HG02759 (cell line): ENCODE measurements at regions not wholly inside any gene's neighbourhood (a gene's known extent, or its start where the extent isn't known, plus 50 kb on each side); places are given as distances from the start of the nearest gene placed in this dataset.
"Not testable (repeated sequence)": the region's sequence is repeated elsewhere in the genome, so short reads cannot be mapped to it uniquely, and the experiment has no call there.

Source experiments
- ATAC-seq: cut with Tn5 transposase; IDR thresholded peaks from one replicate; pipeline ENCODE4 v1.9.1; 2021; ENCODE audit warnings: mild to moderate bottlenecking, moderate library complexity; ENCODE audit not compliant: unreplicated experiment

- no peak for ATAC-seq
Measured at GRCh38 chr13:111575276-111575675, 254.8 kb downstream of the TEX29 start.

DNA sequence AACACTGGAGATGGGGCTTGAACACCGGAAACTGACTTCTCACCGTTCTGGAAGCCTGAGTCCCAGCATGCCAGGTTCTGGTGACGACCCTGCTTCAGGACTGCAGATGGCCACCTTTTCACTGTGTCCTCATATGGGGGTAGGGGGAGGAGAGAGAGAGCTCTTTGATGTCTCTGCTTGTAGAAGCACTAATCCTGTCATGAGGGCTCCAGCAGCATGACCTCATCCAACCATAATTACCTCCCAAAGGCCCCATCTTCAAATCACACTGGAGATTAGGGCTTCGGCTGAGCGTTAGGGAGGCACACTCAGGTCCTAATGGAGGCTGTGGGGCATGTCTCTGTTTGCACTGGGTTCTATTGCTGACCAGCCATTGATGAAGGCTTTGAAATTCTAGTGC, 255.3 kb downstream of the TEX29 start:
- no peak for ATAC-seq

DNA sequence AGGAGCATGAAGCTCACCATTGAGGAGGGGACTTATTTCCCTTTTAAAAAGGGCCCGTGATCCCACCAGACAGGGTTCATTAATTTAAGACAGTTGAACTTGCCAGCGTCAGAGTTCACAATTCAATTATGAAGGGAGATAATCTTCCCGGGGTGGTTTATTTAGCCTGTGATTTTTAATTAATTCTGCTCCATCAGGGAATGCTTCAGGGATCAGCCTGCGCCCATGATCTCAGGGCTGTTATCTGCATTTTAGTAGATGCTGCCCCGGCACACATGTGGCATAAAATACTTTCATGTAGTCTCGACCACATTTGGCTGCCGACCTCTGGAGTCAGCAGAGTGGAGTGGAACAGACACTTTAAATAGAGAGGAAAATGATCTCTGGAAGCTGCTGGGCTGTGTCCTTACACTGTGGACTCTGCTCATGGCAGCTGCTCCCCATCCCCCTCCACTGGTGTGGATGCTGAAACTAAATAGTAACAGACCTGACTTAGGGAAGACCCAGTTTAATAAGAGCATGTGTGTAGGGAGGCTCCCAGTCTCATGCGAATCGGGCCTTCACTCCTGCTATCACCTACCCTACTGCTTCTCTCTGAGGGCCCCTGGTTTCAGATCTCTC, 256.9 kb downstream of the TEX29 start:
- no peak for ATAC-seq

DNA sequence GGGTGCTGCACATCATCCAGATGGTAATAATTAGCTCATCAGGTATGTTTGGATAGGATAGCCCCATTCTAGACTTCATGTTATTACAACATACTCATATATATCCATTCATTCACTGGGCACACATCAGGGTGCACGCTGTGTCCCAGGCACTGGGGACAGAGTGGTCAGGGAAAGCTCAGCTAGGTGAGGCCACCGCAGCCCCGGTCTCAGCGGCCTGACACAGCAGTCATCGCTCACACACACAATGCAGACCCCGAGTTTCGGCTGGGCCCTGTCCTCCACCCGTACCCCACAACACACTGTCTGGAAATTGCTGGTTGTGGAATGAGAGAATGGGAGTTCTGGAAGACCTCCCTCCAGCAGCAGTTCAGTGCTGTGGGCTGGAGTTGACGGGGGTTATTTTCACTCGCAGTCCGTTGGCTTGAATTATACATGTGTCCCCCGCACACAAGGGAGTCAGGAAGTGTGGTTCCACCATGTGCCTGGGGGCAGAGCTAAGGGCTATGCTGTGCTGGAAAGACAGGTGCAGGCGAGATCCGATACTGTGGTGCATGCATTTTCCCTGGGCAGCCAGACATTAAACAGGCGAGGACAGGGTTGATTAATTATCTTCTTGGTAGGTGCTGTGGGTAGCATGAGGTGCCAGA, 257.6 kb downstream of the TEX29 start:
- ATAC-seq, result no peak

GRCh38 chr13:111584101-111584672, 263.7 kb downstream of the TEX29 start:
- ATAC-seq, result no peak

DNA sequence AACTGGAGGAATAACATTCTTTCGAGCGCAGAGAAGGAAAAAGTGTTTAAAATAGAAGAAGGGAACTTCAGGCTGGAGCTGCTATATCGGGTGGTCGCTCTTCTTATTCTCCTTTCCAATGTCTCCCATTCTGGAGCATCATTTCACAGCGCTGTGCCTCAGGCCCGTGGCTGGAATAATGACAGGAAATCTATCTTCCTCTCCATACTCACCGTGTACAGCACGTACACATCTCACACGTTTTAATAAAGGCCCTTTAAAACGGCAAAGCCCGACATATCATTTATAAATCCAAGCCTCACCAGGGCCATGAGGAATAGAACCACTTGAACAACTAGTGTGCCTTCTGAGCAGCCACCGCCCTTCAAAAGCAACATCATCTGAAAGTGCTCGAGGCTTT, 264.4 kb downstream of the TEX29 start:
- ATAC-seq, result no peak

DNA sequence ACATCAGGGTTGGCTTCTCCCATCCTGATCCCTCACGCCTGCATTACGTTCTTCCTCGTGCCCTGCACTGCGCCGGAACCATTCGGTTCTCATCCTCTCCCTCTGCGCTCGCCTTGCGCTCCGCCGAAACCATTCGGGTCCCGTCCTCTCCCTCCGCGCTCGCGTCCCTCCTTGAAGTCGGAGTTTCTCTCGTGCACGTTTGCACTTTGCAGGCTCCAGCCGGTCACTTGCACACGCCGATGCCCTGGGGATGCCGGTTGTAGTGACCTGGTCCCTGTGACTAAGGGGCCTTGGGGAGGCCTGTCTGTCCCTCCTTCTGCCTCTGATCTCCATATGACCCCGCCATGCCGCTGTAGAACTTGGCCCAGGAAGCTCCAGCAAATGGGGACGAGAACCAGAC, 265.8 kb downstream of the TEX29 start:
- ATAC-seq, result no peak

- ATAC-seq, result no peak
Measured at GRCh38 chr13:111587249-111587648, 266.8 kb downstream of the TEX29 start.

- no peak for ATAC-seq
Measured at GRCh38 chr13:111589321-111589720, 268.9 kb downstream of the TEX29 start.

GRCh38 chr13:111589992-111590391, 269.6 kb downstream of the TEX29 start:
- ATAC-seq, result no peak

DNA sequence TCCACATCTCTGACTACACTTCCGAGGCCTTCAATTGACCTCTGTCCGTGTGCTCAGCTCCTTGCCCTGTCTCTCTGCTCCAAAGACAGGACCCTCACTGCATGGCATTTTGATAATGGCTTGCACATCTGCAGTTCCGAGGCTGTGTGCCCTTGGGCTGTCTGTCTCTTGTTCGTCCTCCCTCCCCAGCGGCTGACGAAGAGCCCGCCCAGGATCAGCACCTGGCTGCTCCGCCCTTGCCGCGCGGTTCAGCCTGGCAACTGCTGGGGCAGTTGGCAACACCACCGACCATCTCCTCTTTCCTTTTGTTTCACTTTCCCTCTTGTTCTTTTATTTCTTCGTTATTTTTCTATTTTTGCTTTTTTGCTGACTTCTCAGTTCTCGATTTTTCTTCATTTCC, 270.4 kb downstream of the TEX29 start:
- no peak for ATAC-seq

DNA sequence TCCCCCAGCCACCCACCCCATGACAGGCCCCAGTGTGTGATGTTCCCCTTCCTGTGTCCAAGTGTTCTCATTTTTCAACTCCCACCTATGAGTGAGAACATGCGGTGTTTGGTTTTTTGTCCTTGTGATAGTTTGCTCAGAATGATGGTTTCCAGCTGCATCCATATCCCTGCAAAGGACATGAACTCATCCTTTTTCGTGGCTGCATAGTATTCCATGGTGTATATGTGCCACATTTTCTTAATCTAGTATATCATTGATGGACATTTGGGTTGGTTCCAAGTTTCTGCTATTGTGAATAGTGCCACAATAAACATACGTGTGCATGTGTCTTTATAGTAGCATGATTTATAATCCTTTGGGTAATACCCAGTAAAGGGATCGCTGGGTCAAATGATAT, 273.0 kb downstream of the TEX29 start:
- not testable (repeated sequence) for ATAC-seq

DNA sequence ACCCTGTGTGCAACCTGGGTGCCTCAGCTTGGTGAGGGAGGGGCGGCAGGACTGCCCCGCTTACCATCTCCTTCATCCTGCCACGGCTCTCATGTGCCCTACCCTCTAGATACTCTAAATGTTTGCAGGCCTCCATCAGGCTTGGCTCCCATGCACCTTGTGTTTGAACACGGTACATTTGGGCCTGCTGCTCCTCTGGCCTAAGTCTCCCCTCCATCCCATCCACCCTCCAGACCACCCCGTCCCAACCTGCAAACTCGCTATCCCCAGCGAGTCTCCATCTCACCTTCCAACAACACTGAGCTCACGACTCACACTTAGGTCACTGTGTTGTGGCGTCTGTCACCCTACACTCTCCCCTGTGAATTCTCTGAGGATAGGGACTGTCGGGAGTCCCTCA, 274.2 kb downstream of the TEX29 start:
- no peak for ATAC-seq

DNA sequence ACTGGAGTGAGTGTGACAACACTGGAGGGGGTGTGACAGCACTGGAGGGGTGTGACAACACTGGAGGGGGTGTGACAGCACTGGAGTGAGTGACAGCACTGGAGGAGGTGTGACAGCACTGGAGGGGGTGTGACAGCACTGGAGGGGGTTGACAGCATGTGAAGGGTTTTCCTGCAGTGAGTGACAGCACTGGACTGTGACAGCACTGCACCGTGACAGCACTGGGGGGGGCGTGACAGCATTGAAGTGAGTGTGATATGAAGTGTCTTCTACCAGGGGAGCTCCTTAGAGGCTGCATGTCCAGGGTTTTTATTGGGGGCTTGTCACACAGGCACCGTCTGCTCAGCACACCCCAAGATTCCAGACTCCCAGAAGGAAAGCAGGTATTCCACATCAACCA, 274.8 kb downstream of the TEX29 start:
- ATAC-seq, result no peak

GRCh38 chr13:111595791-111596190, 275.3 kb downstream of the TEX29 start:
- ATAC-seq, result no peak

GRCh38 chr13:111597191-111597611, 276.8 kb downstream of the TEX29 start:
- no peak for ATAC-seq

DNA sequence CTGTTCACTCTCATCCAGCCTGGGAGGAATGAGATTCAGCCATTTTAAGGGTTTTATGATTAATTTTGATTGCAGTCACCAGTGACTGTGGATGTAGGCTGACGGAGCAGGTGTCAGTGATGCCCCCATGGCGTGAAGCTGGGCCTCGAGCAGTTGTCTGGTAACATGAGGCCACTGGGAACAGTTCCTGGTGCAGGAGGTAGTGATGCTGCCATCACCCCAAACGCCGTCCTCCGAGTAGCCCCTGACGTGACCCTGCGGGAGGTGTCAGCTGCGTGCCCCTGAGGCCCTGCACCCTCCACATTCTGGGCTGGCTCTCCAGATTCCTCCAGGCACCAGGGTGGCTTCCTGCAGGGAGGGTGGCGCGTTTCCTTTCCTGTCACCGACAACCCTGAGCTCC, 277.2 kb downstream of the TEX29 start:
- no peak for ATAC-seq

DNA sequence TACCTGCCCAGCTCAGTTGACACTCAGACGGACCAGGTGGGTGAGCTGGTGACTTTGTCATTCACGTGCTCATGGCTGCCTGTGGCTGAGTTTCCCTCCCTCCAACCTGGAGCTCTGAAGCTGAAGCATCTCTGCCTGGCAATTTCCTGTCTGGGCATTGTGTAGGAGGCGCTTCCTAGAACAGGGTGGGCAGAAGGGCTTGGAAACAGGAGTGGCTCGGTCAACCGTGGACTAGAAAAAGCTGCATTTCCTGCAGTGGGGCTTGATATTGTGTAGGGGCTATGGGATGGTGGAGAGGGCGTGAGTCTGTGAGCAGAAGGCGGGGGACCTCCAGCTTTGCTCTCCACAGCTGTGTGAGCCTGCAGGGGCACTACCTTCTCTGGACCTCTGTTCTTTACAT, 278.3 kb downstream of the TEX29 start:
- ATAC-seq, result no peak

DNA sequence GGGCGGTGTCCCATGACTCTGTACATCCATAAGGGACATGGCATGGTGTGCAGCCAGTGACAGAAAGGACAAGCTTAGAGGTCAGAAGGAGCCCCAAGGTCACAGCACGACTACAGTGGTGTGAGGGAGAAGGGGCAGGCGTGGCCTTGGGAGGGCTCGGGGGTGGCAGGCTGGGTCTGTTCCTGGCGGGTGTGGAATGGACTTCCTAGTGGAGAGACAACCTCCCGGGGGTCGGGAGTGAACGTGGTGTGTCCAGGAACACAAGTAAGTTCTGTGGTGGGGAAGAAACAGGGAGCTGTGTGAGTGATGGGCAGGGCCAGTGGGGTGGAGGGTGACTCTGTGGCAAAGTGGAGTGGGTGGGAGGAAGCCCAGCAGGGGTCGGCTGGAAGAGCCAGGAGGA, 279.3 kb downstream of the TEX29 start:
- ATAC-seq, result no peak

DNA sequence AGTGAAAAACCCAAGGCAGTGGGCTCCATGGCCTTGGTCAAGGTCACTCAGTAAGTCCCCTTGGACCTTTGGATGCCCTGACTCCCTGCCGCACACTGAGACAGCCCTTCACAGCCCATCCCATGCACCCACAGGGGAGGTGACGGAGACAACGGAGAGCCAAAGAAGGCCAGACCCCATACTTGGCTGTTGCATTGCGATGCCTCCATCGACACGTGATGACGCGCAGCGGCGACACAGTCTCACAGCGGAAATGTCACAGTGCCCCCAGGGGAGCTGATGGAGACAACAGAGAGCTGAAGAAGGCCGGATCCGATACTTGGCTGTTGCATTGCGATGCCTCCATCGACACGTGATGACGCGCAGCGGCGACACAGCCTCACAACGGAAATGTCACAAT, 282.4 kb downstream of the TEX29 start:
- no peak for ATAC-seq

DNA sequence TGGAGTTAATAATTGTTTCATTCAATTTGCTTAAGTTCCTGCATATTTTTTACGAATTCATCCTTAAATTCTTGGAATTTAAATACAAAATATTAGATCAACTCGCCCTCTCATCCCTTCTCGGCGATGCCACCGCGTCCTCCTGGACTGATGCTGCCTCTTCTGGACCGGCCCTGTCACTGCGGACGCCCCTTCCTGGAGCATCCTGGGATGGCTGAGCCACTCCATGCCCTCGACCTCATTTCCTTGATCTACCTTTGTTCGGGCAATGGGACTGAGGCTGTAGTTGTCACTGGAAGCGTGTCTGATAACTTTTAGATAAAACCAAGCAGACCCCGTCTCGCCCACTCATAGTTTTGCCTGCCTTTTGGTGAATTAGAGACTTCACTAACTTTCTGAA, 283.7 kb downstream of the TEX29 start:
- no peak for ATAC-seq

DNA sequence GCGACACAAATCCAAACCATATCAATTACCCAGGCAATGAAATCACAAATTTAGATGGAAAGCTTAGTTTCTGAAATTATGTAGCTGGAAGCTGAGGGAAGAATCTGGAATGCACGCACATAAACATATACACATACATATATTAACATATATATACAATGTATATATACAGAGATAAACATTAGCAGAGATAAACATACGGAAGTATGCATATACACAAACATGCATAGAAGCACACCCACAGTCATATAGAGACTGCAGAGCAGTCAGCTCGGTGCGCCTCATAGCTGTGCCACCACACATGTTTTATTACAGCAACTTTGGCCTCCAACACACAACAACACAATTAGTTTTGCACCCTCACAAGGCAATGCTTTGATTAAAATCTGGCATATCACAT, 288.1 kb downstream of the TEX29 start:
- no peak for ATAC-seq

DNA sequence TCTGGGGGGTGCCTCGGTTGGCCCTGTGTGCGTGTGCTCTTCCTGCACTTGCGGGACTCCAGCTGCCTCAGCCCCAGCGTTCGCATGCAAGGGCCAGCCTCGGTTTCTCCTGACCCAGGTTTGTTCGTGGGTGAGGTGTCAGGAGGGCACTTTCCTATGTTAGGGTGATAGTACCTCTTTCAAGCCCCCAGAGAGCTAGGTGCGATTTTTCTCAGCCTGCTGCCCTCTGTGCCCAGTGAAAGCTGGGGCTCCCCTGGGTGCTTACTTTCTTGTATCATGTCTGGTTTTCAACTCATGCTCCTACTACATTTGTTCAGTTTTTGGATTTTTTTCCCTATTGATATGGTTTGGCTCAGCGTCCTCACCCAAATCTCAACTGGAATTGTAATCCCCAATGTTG, 289.2 kb downstream of the TEX29 start:
- ATAC-seq, result no peak
